C1 segment of cervical spinal cord (tissue), 14 donors: ENCODE measurements at regions not wholly inside any gene's neighbourhood (a gene's known extent, or its start where the extent isn't known, plus 50 kb on each side); places are given as distances from the start of the nearest gene placed in this dataset.

ENCODE experiments used
- DNase-seq, 14 donors: peaks; one replicate each; lab custom pipeline; 2025; lab: John Stamatoyannopoulos, UW

DNA sequence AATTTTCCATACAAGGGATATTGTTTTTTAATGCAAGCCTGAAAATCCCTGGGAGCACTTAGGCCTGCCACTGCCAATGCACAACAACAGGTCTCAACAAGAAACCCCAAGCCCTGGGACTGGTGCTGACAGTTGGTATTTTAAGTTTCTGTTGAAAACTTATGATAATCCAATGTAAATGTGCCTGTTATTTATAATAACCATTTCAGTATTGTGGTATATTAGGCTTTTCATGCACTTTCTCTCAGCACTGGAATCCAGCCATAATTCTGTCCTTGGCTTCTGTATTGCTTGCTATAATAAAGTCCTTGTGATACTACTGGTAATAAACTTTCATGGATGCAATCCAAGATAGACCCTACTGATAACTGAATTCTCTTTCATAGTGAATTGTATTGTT, 218.9 kb downstream of the PCDH7 start:
- DNase-seq = no peak

DNA sequence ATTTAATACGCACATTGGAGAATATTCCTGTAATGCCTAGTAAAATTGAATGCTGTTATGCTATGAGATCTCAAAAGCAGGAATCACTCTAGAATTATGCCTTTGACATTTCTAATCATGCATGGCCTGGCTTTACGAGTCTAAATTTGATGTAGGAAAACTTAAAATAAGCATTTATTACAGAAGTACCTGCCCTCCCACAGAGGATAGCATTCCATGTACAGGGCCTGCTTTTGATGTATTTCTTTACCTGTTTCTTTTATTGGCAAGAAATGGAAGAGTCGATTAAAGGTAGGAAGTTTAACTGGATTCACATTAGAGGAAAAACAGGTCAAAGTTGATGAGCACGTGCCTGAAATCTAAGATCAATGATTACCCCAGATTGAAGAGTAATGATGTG, 219.5 kb downstream of the PCDH7 start:
- DNase-seq = no peak

DNA sequence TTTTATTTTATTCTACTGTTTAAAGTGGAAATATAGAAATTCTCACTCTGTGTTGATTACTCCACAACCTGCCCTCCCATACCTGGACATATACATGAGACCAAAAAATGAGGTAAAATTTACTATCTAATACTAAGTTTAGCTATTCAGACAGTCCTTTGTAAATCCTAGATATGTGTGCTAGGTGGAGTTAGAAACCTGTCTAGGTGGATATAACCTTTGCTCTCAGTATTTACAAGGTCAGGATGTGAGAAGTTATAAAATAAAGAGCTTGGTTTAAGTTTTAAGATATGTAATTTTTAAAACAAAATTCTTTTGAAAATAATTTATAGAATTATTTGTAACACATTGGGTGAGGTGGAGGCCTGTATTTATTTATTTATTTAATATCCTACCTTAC, 221.5 kb downstream of the PCDH7 start:
- DNase-seq = no peak

- no peak for DNase-seq
These were observed 223.2 kb downstream of the PCDH7 start for GRCh38 chr4:30943356-30943755.

DNA sequence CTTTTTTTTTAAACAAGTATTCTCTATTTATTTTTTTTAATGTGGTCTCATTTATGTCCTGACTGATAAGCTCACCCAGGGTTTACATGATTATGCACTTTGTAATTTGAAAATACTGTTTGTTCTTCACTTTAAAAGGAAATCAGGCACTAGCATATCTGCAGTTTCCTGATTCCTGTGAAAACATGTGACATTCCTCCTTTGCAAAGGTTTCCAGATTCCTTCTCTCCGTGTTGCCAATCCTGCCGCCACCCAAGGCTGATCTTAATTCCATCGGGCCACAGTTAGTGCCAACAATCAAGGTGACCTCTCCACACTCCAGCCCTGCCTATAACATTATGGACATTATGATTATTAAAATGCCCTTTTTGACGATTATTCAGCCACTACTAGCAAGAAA, 225.4 kb downstream of the PCDH7 start:
- no peak for DNase-seq

- DNase-seq = no peak
These were observed 226.1 kb downstream of the PCDH7 start for GRCh38 chr4:30946288-30946687.

- DNase-seq = no peak
These were observed 228.5 kb downstream of the PCDH7 start for GRCh38 chr4:30948653-30949052.

- no peak for DNase-seq
These were observed 230.6 kb downstream of the PCDH7 start for GRCh38 chr4:30950737-30951136.

GRCh38 chr4:30952526-30953219, 232.5 kb downstream of the PCDH7 start:
- DNase-seq = no peak

- no peak for DNase-seq
These were observed 233.6 kb downstream of the PCDH7 start for GRCh38 chr4:30953799-30954198.

- DNase-seq = no peak
These were observed 236.7 kb downstream of the PCDH7 start for GRCh38 chr4:30956916-30957315.

DNA sequence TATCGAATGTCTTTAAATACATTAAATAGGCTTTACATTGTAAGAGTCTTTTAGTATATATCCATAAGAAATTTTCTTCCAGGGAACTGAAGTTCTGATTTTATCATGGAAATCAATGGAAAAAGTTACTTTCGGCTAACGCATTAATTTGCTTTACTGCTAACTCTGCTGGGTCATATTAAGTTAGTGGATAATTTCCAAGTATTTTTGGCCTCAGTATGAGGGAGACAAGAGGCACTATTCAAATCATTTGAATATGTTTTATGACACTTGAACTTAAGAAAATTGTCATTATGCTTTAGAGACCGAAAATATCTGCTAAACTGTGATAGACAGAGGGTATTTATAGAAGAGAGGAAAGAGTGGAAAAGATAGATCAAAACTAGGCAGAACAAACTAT, 237.5 kb downstream of the PCDH7 start:
- DNase-seq = no peak

- DNase-seq = no peak
These were observed 239.8 kb downstream of the PCDH7 start for GRCh38 chr4:30959781-30960485.

GRCh38 chr4:30962939-30963338, 242.8 kb downstream of the PCDH7 start:
- DNase-seq = no peak

DNA sequence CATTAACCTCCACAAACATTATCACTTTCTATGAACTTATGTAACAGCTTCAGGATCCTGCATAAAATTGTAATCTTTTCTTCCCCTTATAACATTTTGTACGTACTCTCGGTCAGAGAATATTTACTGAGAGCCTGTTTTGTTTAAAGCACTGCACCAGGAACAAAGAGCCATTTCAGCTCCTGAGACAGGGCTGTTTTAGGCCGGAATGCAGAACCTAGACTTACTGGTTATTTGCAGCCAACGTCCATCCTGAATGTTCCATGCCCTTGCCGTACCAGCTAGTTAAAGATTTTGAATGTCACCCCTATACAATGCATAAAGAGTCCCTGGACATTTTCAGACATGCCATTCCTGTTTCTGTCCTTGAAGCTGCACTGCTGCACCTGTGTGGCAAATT, 248.8 kb downstream of the PCDH7 start:
- DNase-seq = peak in 3 of 14 donors; percentile 0 to 7 (median 2)

GRCh38 chr4:30972542-30972941, 252.4 kb downstream of the PCDH7 start:
- DNase-seq = no peak

GRCh38 chr4:30973993-30974392, 253.8 kb downstream of the PCDH7 start:
- DNase-seq = no peak

DNA sequence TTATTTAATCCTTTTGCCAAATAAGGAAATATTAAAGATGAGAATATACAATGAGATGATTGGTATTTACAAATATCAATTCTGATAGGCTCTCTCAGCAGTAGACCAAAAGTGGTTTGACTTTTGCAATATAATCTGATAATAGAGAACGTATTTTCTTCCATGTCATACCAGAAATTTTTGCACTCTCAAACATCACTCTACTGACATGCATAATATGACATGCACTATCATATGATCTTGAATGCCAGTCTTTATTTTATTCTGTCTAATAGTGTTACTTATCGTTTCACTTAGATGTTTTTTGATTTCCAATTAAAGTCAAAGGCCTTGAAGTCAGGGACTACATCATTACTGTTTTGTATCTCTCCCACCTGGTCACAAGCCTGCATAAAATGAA, 259.2 kb downstream of the PCDH7 start:
- no peak for DNase-seq

- no peak for DNase-seq
These were observed 269.3 kb downstream of the PCDH7 start for GRCh38 chr4:30989508-30989907.

GRCh38 chr4:30996841-30997240, 276.7 kb downstream of the PCDH7 start:
- DNase-seq = no peak

GRCh38 chr4:31005037-31005436, 284.9 kb downstream of the PCDH7 start:
- DNase-seq = no peak

DNA sequence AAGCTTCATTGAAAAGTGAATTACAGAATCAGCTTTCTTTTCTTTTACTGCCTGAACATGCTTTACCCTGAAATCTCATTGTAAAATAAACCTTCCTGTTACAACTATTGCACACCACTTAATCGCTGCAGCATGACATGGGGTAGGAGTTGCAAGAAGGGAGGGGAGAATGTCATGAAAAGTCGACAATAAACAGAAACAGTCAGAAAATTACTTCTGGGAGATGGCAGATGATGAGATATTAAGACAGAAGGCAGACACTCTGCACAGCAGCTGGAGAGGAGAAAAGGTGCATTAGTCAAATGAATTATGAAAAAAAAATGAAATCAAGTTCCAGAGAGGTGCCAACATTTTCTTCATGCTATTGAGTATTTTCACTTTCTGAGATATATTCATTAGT, 287.7 kb downstream of the PCDH7 start:
- no peak for DNase-seq

- no peak for DNase-seq
These were observed 289.8 kb downstream of the PCDH7 start for GRCh38 chr4:31009926-31010325.

DNA sequence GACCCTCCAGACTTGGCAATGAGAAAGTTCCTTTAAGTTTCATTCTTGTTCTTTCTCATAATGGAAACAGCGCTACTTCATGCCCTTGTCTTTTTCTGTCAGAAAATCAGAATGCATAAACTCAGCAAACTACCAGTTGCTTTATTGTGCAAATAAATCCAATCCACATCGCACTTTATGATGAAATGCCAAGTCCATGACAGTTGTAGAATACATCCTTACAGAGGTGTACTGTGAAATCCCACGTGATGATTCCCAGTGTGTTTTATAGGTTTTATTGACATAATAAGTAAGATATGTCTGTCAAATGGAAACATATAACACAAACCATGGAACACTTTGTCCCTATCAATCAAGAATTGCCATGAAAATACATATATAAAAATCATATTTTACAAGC, 295.0 kb downstream of the PCDH7 start:
- DNase-seq = no peak
